WTC11 (cell line): ENCODE measurements at regions not wholly inside any gene's neighbourhood (a gene's known extent, or its start where the extent isn't known, plus 50 kb on each side); places are given as distances from the start of the nearest gene placed in this dataset.

Source experiments
- ATAC-seq: fragments of 200-7000 bp; cut with Tn5 transposase; 2 replicates; pipeline ENCODE4 v1.10.0; 2021; ENCODE audit warnings: mild to moderate bottlenecking, moderate library complexity
- CTCF ChIA-PET: fragments of 300-600 bp; sonication (Branson Sonifier 250); formaldehyde crosslinking; loops from one replicate; lab custom pipeline; 2021; ENCODE audit warnings: antibody characterized with exemption; lab: Charles Lee
- POLR2A ChIA-PET: fragments of 350-600 bp; sonication (Branson Sonifier 250); formaldehyde crosslinking; loops from one replicate; lab custom pipeline; 2021; ENCODE audit warnings: antibody characterized with exemption; lab: Charles Lee
- DNase-seq: peaks from one replicate; pipeline ENCODE4 v3.0.0; 2021; ENCODE audit warnings: low spot score
- H3K27ac Mint-ChIP-seq: 2 replicates; pipeline ENCODE4 v1.8.0; 2021; ENCODE audit warnings: mixed read lengths
- H3K27me3 Mint-ChIP-seq: 2 replicates; pipeline ENCODE4 v1.8.0; 2021; ENCODE audit warnings: low read depth, mild to moderate bottlenecking, moderate library complexity, mixed read lengths
- H3K36me3 Mint-ChIP-seq: 2 replicates; pipeline ENCODE4 v1.8.0; 2021; ENCODE audit warnings: mixed read lengths
- H3K4me1 Mint-ChIP-seq: 2 replicates; pipeline ENCODE4 v1.8.0; 2022; ENCODE audit warnings: mixed read lengths
- H3K4me3 Mint-ChIP-seq: 2 replicates; pipeline ENCODE4 v1.8.0; 2021; ENCODE audit warnings: mild to moderate bottlenecking, moderate library complexity, mixed read lengths
- H3K9me3 Mint-ChIP-seq: 2 replicates; pipeline ENCODE4 v1.8.0; 2021; ENCODE audit warnings: mixed read lengths
- CREM ChIP-seq: sonication (generic); formaldehyde crosslinking; IDR thresholded peaks from 2 replicates; pipeline ENCODE4 v1.8.1; 2022; ENCODE audit warnings: mild to moderate bottlenecking, missing genetic modification reagents, moderate library complexity
- ESRRA ChIP-seq: sonication (generic); formaldehyde crosslinking; IDR thresholded peaks from 2 replicates; pipeline ENCODE4 v1.8.1; 2022; ENCODE audit warnings: mild to moderate bottlenecking, missing genetic modification reagents, borderline replicate concordance
- GABPB1 ChIP-seq: sonication (generic); formaldehyde crosslinking; IDR thresholded peaks from 2 replicates; pipeline ENCODE4 v1.8.1; 2023; ENCODE audit warnings: mild to moderate bottlenecking, missing genetic modification reagents
- GRHL2 ChIP-seq: fragments of 250-450 bp; sonication (Bioruptor Pico); IDR thresholded peaks from 2 replicates; pipeline ENCODE4 v1.8.0; 2022; ENCODE audit warnings: mild to moderate bottlenecking, moderate library complexity; ENCODE audit not compliant: insufficient replicate concordance, severe bottlenecking
- KAT7 ChIP-seq: sonication (generic); formaldehyde crosslinking; IDR thresholded peaks from 2 replicates; pipeline ENCODE4 v1.8.1; 2023; ENCODE audit warnings: missing genetic modification reagents, mild to moderate bottlenecking, borderline replicate concordance
- MXD4 ChIP-seq: fragments of 250-450 bp; sonication (Bioruptor Pico); IDR thresholded peaks from 2 replicates; pipeline ENCODE4 v1.8.0; 2021; ENCODE audit warnings: mild to moderate bottlenecking, moderate library complexity, borderline replicate concordance
- MYBL2 ChIP-seq: sonication (generic); formaldehyde crosslinking; IDR thresholded peaks from 2 replicates; pipeline ENCODE4 v1.8.1; 2023; ENCODE audit warnings: mild to moderate bottlenecking, moderate library complexity, missing genetic modification reagents
- PRRX2 ChIP-seq: fragments of 250-450 bp; sonication (Bioruptor Pico); IDR thresholded peaks from 2 replicates; pipeline ENCODE4 v1.8.0; 2021; ENCODE audit warnings: mild to moderate bottlenecking
- SOX15 ChIP-seq: fragments of 250-450 bp; sonication (Bioruptor Pico); IDR thresholded peaks from 2 replicates; pipeline ENCODE4 v1.9.0; 2021; ENCODE audit warnings: mild to moderate bottlenecking
- ZBTB21 ChIP-seq: sonication (generic); formaldehyde crosslinking; IDR thresholded peaks from 2 replicates; pipeline ENCODE4 v1.8.1; 2023; ENCODE audit warnings: mild to moderate bottlenecking, missing genetic modification reagents, borderline replicate concordance
- ZNF219 ChIP-seq: sonication (generic); formaldehyde crosslinking; IDR thresholded peaks from 2 replicates; pipeline ENCODE4 v1.8.0; 2023; ENCODE audit warnings: missing genetic modification reagents, mild to moderate bottlenecking, borderline replicate concordance
- ZNF232 ChIP-seq: sonication (generic); formaldehyde crosslinking; IDR thresholded peaks from 2 replicates; pipeline ENCODE4 v1.8.0; 2022; ENCODE audit warnings: mild to moderate bottlenecking, missing genetic modification reagents
- ZNF317 ChIP-seq: sonication (generic); formaldehyde crosslinking; IDR thresholded peaks from 2 replicates; pipeline ENCODE4 v1.8.1; 2023; ENCODE audit warnings: low read depth, mild to moderate bottlenecking, moderate library complexity, missing genetic modification reagents, borderline replicate concordance
- ZNF396 ChIP-seq: fragments of 250-450 bp; sonication (Bioruptor Pico); IDR thresholded peaks from 2 replicates; pipeline ENCODE4 v1.8.0; 2021; ENCODE audit warnings: mild to moderate bottlenecking, moderate library complexity, borderline replicate concordance
- ZNF416 ChIP-seq: fragments of 250-450 bp; sonication (Bioruptor Pico); IDR thresholded peaks from 2 replicates; pipeline ENCODE4 v1.9.0; 2021; ENCODE audit warnings: mild to moderate bottlenecking, inconsistent platforms
- ZNF671 ChIP-seq: fragments of 250-450 bp; sonication (Bioruptor Pico); IDR thresholded peaks from 2 replicates; pipeline ENCODE4 v1.8.0; 2021; ENCODE audit warnings: mild to moderate bottlenecking
- TF ChIP-seq, protein P1 (sequence below): sonication (generic); formaldehyde crosslinking; IDR thresholded peaks from 2 replicates; pipeline ENCODE4 v1.8.0; 2023; ENCODE audit warnings: missing genetic modification reagents
- TF ChIP-seq, protein P2 (sequence below): fragments of 250-450 bp; sonication (Bioruptor Pico); IDR thresholded peaks from 2 replicates; pipeline ENCODE4 v1.9.0; 2021; ENCODE audit warnings: moderate library complexity, mild to moderate bottlenecking, inconsistent platforms, borderline replicate concordance
- TF ChIP-seq, protein P3 (sequence below): fragments of 250-450 bp; sonication (Bioruptor Pico); IDR thresholded peaks from 2 replicates; pipeline ENCODE4 v1.9.0; 2021; ENCODE audit warnings: mild to moderate bottlenecking
- TF ChIP-seq, protein P4 (sequence below): sonication (generic); formaldehyde crosslinking; IDR thresholded peaks from 2 replicates; pipeline ENCODE4 v1.8.1; 2022; ENCODE audit warnings: low read depth, mild to moderate bottlenecking, moderate library complexity, missing genetic modification reagents, borderline replicate concordance
- TF ChIP-seq, protein P5 (sequence below): fragments of 250-450 bp; sonication (Bioruptor Pico); conservative IDR thresholded peaks from 2 replicates; pipeline ENCODE4 v1.9.0; 2021; ENCODE audit warnings: mild to moderate bottlenecking
- TF ChIP-seq, protein P6 (sequence below): sonication (generic); formaldehyde crosslinking; conservative IDR thresholded peaks from 2 replicates; pipeline ENCODE4 v1.8.1; 2023; ENCODE audit warnings: mild to moderate bottlenecking, low read depth, missing genetic modification reagents, moderate library complexity

DNA sequence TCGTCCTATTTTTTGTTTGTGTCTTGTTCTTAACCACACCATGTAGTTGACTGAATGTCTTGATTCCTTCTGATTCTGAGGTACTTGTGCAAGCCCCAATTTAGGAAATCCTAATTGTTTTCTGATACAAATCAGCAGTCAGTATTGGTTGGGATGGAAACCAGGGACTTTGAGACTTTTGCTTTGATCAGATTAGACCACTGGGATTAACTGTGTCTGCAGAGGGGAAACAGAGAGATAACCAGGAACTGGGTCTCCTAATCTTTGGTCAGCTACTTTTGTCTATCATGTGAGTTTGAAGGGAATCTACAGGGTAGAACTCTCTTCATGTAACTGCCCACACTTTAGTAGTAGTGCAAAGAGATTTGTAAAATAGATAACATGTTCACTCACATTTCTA is 173.8 kb upstream of the POC5 start (continued):
- TF ChIP-seq ZNF396 (CRISPR knock-in tag) (no peak), ZNF416 (CRISPR knock-in tag) (no peak), CREM (CRISPR knock-in tag) (no peak), ZNF671 (CRISPR knock-in tag) (no peak), KAT7 (no peak), ZNF317 (no peak), MYBL2 (CRISPR knock-in tag) (no peak)
- TF ChIP-seq, protein P1, sequence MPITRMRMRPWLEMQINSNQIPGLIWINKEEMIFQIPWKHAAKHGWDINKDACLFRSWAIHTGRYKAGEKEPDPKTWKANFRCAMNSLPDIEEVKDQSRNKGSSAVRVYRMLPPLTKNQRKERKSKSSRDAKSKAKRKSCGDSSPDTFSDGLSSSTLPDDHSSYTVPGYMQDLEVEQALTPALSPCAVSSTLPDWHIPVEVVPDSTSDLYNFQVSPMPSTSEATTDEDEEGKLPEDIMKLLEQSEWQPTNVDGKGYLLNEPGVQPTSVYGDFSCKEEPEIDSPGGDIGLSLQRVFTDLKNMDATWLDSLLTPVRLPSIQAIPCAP, result no peak
- TF ChIP-seq, protein P2, sequence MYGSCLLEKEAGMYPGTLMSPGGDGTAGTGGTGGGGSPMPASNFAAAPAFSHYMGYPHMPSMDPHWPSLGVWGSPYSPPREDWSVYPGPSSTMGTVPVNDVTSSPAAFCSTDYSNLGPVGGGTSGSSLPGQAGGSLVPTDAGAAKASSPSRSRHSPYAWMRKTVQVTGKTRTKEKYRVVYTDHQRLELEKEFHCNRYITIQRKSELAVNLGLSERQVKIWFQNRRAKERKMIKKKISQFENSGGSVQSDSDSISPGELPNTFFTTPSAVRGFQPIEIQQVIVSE (CRISPR knock-in tag), result no peak

DNA sequence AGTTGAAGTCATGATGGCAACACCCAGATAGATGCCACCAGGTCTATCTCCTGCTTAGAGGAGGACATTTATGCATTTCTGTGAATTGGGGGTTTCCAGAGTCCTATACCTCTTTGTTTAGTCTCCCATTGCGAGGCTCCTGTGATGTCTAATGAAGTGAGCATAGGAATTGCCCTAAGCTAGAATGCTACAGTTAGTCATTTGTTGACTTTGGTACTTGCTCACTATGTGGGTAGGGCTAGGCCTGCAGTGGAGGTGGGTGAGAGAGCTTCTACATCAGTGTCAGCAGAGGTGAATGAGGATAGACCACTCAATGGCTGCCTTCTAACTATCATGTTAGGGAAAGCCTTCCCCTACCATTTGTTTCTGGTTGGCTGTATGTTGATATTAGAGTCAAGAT is 173.3 kb upstream of the POC5 start:
- Mint-ChIP-seq H3K4me3 (no peak overlapping the region), H3K4me1 (0 out of 2 replicates have a peak, but pooled peaks cover 4% of the 10 kb centered on the region), H3K36me3 (no peaks in the 10 kb centered on the region), H3K27me3 (no peaks in the 10 kb centered on the region; the same call in 1 of the 2 replicates), H3K9me3 (peaks cover 15% of the 10 kb centered on the region), H3K27ac (no peak overlapping the region)
- ATAC-seq, result no peak
- no peak for DNase-seq
- TF ChIP-seq, protein P3, sequence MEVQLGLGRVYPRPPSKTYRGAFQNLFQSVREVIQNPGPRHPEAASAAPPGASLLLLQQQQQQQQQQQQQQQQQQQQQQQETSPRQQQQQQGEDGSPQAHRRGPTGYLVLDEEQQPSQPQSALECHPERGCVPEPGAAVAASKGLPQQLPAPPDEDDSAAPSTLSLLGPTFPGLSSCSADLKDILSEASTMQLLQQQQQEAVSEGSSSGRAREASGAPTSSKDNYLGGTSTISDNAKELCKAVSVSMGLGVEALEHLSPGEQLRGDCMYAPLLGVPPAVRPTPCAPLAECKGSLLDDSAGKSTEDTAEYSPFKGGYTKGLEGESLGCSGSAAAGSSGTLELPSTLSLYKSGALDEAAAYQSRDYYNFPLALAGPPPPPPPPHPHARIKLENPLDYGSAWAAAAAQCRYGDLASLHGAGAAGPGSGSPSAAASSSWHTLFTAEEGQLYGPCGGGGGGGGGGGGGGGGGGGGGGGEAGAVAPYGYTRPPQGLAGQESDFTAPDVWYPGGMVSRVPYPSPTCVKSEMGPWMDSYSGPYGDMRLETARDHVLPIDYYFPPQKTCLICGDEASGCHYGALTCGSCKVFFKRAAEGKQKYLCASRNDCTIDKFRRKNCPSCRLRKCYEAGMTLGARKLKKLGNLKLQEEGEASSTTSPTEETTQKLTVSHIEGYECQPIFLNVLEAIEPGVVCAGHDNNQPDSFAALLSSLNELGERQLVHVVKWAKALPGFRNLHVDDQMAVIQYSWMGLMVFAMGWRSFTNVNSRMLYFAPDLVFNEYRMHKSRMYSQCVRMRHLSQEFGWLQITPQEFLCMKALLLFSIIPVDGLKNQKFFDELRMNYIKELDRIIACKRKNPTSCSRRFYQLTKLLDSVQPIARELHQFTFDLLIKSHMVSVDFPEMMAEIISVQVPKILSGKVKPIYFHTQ (CRISPR knock-in tag), result no peak
- TF ChIP-seq MXD4 (CRISPR knock-in tag) (no peak), GRHL2 (no peak)
- TF ChIP-seq, protein P4, sequence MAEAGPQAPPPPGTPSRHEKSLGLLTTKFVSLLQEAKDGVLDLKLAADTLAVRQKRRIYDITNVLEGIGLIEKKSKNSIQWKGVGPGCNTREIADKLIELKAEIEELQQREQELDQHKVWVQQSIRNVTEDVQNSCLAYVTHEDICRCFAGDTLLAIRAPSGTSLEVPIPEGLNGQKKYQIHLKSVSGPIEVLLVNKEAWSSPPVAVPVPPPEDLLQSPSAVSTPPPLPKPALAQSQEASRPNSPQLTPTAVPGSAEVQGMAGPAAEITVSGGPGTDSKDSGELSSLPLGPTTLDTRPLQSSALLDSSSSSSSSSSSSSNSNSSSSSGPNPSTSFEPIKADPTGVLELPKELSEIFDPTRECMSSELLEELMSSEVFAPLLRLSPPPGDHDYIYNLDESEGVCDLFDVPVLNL (CRISPR knock-in tag), result no peak
- ChIA-PET POLR2A (no interaction called here), CTCF (no interaction called here)

DNA sequence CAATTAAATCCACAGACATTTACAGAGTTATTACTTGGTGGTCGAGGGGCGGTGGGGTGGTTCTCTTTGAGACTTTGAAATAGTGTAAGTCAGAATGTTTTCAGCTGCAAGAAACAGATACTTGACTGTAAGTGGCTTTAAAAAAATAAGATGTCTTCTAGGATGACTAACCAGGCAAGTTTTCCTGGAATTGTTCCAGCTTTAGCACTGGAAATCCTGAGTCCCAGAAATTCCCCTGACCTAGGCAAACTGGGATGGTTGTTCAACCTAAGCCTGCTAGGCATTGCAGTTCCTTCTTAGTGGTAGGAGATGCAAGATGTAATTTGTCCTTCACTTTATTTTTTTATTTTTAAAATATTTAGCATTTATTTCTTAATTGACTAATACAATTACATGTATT is 169.5 kb upstream of the POC5 start:
- ATAC-seq, result no peak
- H3K4me3 Mint-ChIP-seq, result no peak overlapping the region
- DNase-seq, result no peak
- no peak overlapping the region for H3K27ac Mint-ChIP-seq
- POLR2A ChIA-PET, result interaction anchor here (1.0 kb wide), 1 partner anchor 189 kb away, joined by 3 read pairs; no protein-coding TSS in a partner anchor
- H3K36me3 Mint-ChIP-seq, result no peaks in the 10 kb centered on the region
- 0 out of 2 replicates have a peak, but pooled peaks cover 4% of the 10 kb centered on the region for H3K4me1 Mint-ChIP-seq
- H3K9me3 Mint-ChIP-seq, result no peaks in the 10 kb centered on the region
- no peaks in the 10 kb centered on the region for H3K27me3 Mint-ChIP-seq
- TF ChIP-seq PRRX2 (CRISPR knock-in tag), result no peak
- TF ChIP-seq, protein P5, sequence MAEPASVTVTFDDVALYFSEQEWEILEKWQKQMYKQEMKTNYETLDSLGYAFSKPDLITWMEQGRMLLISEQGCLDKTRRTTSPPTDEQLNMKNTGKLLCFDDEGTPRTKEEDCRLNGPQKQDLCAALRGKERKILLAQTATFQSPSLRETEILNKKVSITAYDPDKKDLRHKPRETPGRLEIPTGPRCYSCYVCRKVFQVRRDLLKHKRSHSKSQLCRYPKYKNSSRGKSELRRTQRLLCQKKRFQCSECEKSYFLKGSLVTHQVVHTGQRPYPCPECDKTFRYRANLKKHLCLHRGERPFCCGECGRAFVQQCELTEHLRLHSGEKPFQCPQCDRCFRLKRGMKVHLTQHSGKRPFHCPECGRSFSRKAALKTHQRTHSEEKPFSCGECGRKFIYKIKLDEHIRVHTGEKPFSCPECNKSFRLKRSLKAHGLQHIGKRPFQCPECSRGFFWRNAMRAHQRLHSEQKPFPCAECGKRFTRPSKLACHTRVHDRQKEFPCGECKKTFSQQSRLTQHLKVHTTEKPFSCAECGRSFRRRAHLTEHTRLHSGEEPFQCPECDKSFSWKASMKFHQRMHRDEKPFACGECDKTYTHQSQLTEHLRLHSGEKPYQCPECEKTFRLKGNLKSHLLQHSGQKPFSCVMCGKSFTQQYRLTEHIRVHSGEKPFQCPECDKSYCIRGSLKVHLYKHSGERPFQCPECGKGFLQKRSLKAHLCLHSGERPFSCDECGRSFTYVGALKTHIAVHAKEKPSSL (CRISPR knock-in tag), result no peak
- no peak for TF ChIP-seq ZNF219 (CRISPR knock-in tag)
- no peak for TF ChIP-seq KAT7
- no peak for TF ChIP-seq ESRRA (CRISPR knock-in tag)
- TF ChIP-seq ZBTB21 (CRISPR knock-in tag), result no peak
- TF ChIP-seq ZNF232 (CRISPR knock-in tag), result no peak
- no peak for TF ChIP-seq GABPB1 (CRISPR knock-in tag)
- no peak for TF ChIP-seq SOX15 (CRISPR knock-in tag)
- TF ChIP-seq, protein P6, sequence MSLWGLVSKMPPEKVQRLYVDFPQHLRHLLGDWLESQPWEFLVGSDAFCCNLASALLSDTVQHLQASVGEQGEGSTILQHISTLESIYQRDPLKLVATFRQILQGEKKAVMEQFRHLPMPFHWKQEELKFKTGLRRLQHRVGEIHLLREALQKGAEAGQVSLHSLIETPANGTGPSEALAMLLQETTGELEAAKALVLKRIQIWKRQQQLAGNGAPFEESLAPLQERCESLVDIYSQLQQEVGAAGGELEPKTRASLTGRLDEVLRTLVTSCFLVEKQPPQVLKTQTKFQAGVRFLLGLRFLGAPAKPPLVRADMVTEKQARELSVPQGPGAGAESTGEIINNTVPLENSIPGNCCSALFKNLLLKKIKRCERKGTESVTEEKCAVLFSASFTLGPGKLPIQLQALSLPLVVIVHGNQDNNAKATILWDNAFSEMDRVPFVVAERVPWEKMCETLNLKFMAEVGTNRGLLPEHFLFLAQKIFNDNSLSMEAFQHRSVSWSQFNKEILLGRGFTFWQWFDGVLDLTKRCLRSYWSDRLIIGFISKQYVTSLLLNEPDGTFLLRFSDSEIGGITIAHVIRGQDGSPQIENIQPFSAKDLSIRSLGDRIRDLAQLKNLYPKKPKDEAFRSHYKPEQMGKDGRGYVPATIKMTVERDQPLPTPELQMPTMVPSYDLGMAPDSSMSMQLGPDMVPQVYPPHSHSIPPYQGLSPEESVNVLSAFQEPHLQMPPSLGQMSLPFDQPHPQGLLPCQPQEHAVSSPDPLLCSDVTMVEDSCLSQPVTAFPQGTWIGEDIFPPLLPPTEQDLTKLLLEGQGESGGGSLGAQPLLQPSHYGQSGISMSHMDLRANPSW (CRISPR knock-in tag), result no peak
- TF ChIP-seq MXD4 (CRISPR knock-in tag), result no peak
- TF ChIP-seq, all 79 proteins: peak for 0
- CTCF ChIA-PET, result interaction anchor here (0.9 to 3.6 kb wide), 10 partner anchors 8 to 369 kb away, joined by 3 to 41 read pairs (median 5); no protein-coding TSS in a partner anchor
